WTC11 (cell line): ENCODE measurements at regions not wholly inside any gene's neighbourhood (a gene's known extent, or its start where the extent isn't known, plus 50 kb on each side); places are given as distances from the start of the nearest gene placed in this dataset.

Source experiments
- ATAC-seq: fragments of 200-7000 bp; cut with Tn5 transposase; 2 replicates; pipeline ENCODE4 v1.10.0; 2021; ENCODE audit warnings: mild to moderate bottlenecking, moderate library complexity
- CTCF ChIA-PET: fragments of 300-600 bp; sonication (Branson Sonifier 250); formaldehyde crosslinking; loops from one replicate; lab custom pipeline; 2021; ENCODE audit warnings: antibody characterized with exemption; lab: Charles Lee
- POLR2A ChIA-PET: fragments of 350-600 bp; sonication (Branson Sonifier 250); formaldehyde crosslinking; loops from one replicate; lab custom pipeline; 2021; ENCODE audit warnings: antibody characterized with exemption; lab: Charles Lee
- DNase-seq: peaks from one replicate; pipeline ENCODE4 v3.0.0; 2021; ENCODE audit warnings: low spot score
- H3K27ac Mint-ChIP-seq: 2 replicates; pipeline ENCODE4 v1.8.0; 2021; ENCODE audit warnings: mixed read lengths
- H3K27me3 Mint-ChIP-seq: 2 replicates; pipeline ENCODE4 v1.8.0; 2021; ENCODE audit warnings: low read depth, mild to moderate bottlenecking, moderate library complexity, mixed read lengths
- H3K36me3 Mint-ChIP-seq: 2 replicates; pipeline ENCODE4 v1.8.0; 2021; ENCODE audit warnings: mixed read lengths
- H3K4me1 Mint-ChIP-seq: 2 replicates; pipeline ENCODE4 v1.8.0; 2022; ENCODE audit warnings: mixed read lengths
- H3K4me3 Mint-ChIP-seq: 2 replicates; pipeline ENCODE4 v1.8.0; 2021; ENCODE audit warnings: mild to moderate bottlenecking, moderate library complexity, mixed read lengths
- H3K9me3 Mint-ChIP-seq: 2 replicates; pipeline ENCODE4 v1.8.0; 2021; ENCODE audit warnings: mixed read lengths
- AR ChIP-seq: fragments of 250-450 bp; sonication (Bioruptor Pico); IDR thresholded peaks from 2 replicates; pipeline ENCODE4 v1.9.0; 2021; ENCODE audit warnings: mild to moderate bottlenecking
- ATF6 ChIP-seq: sonication (generic); formaldehyde crosslinking; IDR thresholded peaks from 2 replicates; pipeline ENCODE4 v1.8.1; 2023; ENCODE audit warnings: mild to moderate bottlenecking, missing genetic modification reagents
- CBFB ChIP-seq: sonication (generic); formaldehyde crosslinking; IDR thresholded peaks from 2 replicates; pipeline ENCODE4 v1.8.1; 2022; ENCODE audit warnings: mild to moderate bottlenecking, low read depth, missing genetic modification reagents
- CREB1 ChIP-seq: sonication (generic); formaldehyde crosslinking; IDR thresholded peaks from 2 replicates; pipeline ENCODE4 v1.8.0; 2023; ENCODE audit warnings: mild to moderate bottlenecking, missing genetic modification reagents
- CREM ChIP-seq: sonication (generic); formaldehyde crosslinking; IDR thresholded peaks from 2 replicates; pipeline ENCODE4 v1.8.1; 2022; ENCODE audit warnings: mild to moderate bottlenecking, missing genetic modification reagents, moderate library complexity
- EMX1 ChIP-seq: fragments of 250-450 bp; sonication (Bioruptor Pico); IDR thresholded peaks from 2 replicates; pipeline ENCODE4 v1.8.0; 2021; ENCODE audit warnings: mild to moderate bottlenecking
- ERG ChIP-seq: fragments of 250-450 bp; sonication (Bioruptor Pico); IDR thresholded peaks from 2 replicates; pipeline ENCODE4 v1.8.0; 2021; ENCODE audit warnings: mild to moderate bottlenecking
- FOXK1 ChIP-seq: sonication (generic); formaldehyde crosslinking; IDR thresholded peaks from 2 replicates; pipeline ENCODE4 v1.8.0; 2022; ENCODE audit warnings: mild to moderate bottlenecking, moderate library complexity, missing genetic modification reagents
- HMGXB4 ChIP-seq: sonication (generic); formaldehyde crosslinking; IDR thresholded peaks from 2 replicates; pipeline ENCODE4 v1.8.1; 2023; ENCODE audit warnings: mild to moderate bottlenecking, moderate library complexity, missing genetic modification reagents
- JAZF1 ChIP-seq: fragments of 250-450 bp; sonication (Bioruptor Pico); IDR thresholded peaks from 2 replicates; pipeline ENCODE4 v1.9.0; 2021; ENCODE audit warnings: moderate library complexity, mild to moderate bottlenecking, inconsistent platforms
- NFE2L1 ChIP-seq: sonication (generic); formaldehyde crosslinking; IDR thresholded peaks from 2 replicates; pipeline ENCODE4 v1.8.1; 2023; ENCODE audit warnings: missing genetic modification reagents
- PRDM15 ChIP-seq: sonication (generic); formaldehyde crosslinking; IDR thresholded peaks from 2 replicates; pipeline ENCODE4 v1.8.0; 2022; ENCODE audit warnings: missing genetic modification reagents
- TEAD4 ChIP-seq: sonication (generic); formaldehyde crosslinking; IDR thresholded peaks from 2 replicates; pipeline ENCODE4 v1.8.0; 2022; ENCODE audit warnings: mild to moderate bottlenecking, missing genetic modification reagents
- USF2 ChIP-seq: sonication (generic); formaldehyde crosslinking; IDR thresholded peaks from 2 replicates; pipeline ENCODE4 v1.8.1; 2023; ENCODE audit warnings: mild to moderate bottlenecking, missing genetic modification reagents, moderate library complexity
- ZBTB43 ChIP-seq: sonication (generic); formaldehyde crosslinking; IDR thresholded peaks from 2 replicates; pipeline ENCODE4 v1.8.1; 2023; ENCODE audit warnings: mild to moderate bottlenecking, missing genetic modification reagents
- ZNF232 ChIP-seq: sonication (generic); formaldehyde crosslinking; IDR thresholded peaks from 2 replicates; pipeline ENCODE4 v1.8.0; 2022; ENCODE audit warnings: mild to moderate bottlenecking, missing genetic modification reagents
- ZNF281 ChIP-seq: sonication (generic); formaldehyde crosslinking; IDR thresholded peaks from 2 replicates; pipeline ENCODE4 v1.8.0; 2023; ENCODE audit warnings: mild to moderate bottlenecking, missing genetic modification reagents
- ZNF423 ChIP-seq: fragments of 250-450 bp; sonication (Bioruptor Pico); IDR thresholded peaks from 2 replicates; pipeline ENCODE4 v2.1.2; 2022; ENCODE audit warnings: mild to moderate bottlenecking, moderate library complexity
- ZNF671 ChIP-seq: fragments of 250-450 bp; sonication (Bioruptor Pico); IDR thresholded peaks from 2 replicates; pipeline ENCODE4 v1.8.0; 2021; ENCODE audit warnings: mild to moderate bottlenecking
- ZSCAN18 ChIP-seq: fragments of 250-450 bp; sonication (Bioruptor Pico); IDR thresholded peaks from 2 replicates; pipeline ENCODE4 v2.1.2; 2022; ENCODE audit warnings: mild to moderate bottlenecking, moderate library complexity

- no peak overlapping the region for H3K27ac Mint-ChIP-seq
- TF ChIP-seq TEAD4 (CRISPR knock-in tag) (no peak), HMGXB4 (no peak), JAZF1 (CRISPR knock-in tag) (no peak), CREM (CRISPR knock-in tag) (no peak), AR (CRISPR knock-in tag) (no peak), ZBTB43 (CRISPR knock-in tag) (no peak), PRDM15 (CRISPR knock-in tag) (no peak), ZNF423 (CRISPR knock-in tag) (no peak), ATF6 (CRISPR knock-in tag) (no peak), ZNF232 (no peak), EMX1 (CRISPR knock-in tag) (no peak), CBFB (no peak), ZNF671 (CRISPR knock-in tag) (no peak), ZSCAN18 (CRISPR knock-in tag) (no peak), USF2 (CRISPR knock-in tag) (no peak), CREB1 (CRISPR knock-in tag) (no peak), ZNF281 (CRISPR knock-in tag) (no peak), ERG (CRISPR knock-in tag) (no peak), NFE2L1 (CRISPR knock-in tag) (no peak), FOXK1 (CRISPR knock-in tag) (no peak)
- no peak overlapping the region for H3K4me3 Mint-ChIP-seq
- H3K4me1 Mint-ChIP-seq = no peaks in the 10 kb centered on the region
- no peak for ATAC-seq
- no peaks in the 10 kb centered on the region for H3K9me3 Mint-ChIP-seq
- ChIA-PET CTCF (no interaction called here), POLR2A (interaction anchor here (1.0 kb wide), 1 partner anchor 11 kb away, joined by 3 read pairs; no protein-coding TSS in a partner anchor)
- no peak for DNase-seq
- H3K36me3 Mint-ChIP-seq = no peaks in the 10 kb centered on the region
- no peaks in the 10 kb centered on the region for H3K27me3 Mint-ChIP-seq
Measured at GRCh38 chr12:83323866-83324265, 637.2 kb downstream of the TMTC2 start.
